Panc1 (cell line): ENCODE measurements at regions not wholly inside any gene's neighbourhood (a gene's known extent, or its start where the extent isn't known, plus 50 kb on each side); places are given as distances from the start of the nearest gene placed in this dataset.

Experiments used
- ATAC-seq: fragments of 200-7000 bp; cut with Tn5 transposase; 2 replicates; pipeline ENCODE4 v1.9.1; 2020; ENCODE audit warnings: mild to moderate bottlenecking, moderate library complexity
- BruUV-seq: library from RNA; stranded (reverse); fragments of 400-500 nt; replicated peaks from 2 replicates; lab custom pipeline; 2021; lab: Mats Ljungman, UMichigan
- CTCF ChIA-PET: fragments of 300-600 bp; sonication (Branson Sonifier 250); formaldehyde crosslinking; loops from one replicate; lab custom pipeline; 2022; ENCODE audit warnings: antibody characterized with exemption; lab: Charles Lee
- POLR2A ChIA-PET: fragments of 300-600 bp; sonication (Branson Sonifier 250); formaldehyde crosslinking; loops from one replicate; lab custom pipeline; 2022; ENCODE audit warnings: antibody characterized with exemption; lab: Charles Lee
- DNase-seq: peaks from one replicate; pipeline ENCODE4 v3.0.0-alpha.2; 2010; ENCODE audit warnings: low read depth, low spot score
- H3K27ac ChIP-seq: 2 replicates; pipeline ENCODE4 v1.5.1; 2011; ENCODE audit warnings: mild to moderate bottlenecking, low read length, inconsistent platforms
- H3K27me3 ChIP-seq: fragments of 200-500 bp; sonication (Bioruptor generic); 2 replicates; pipeline ENCODE4 v1.6.0; 2014; ENCODE audit warnings: low read length, inconsistent platforms; ENCODE audit not compliant: control insufficient read depth, insufficient read depth
- H3K36me3 ChIP-seq: fragments of 200-500 bp; sonication (Bioruptor generic); 2 replicates; pipeline ENCODE4 v1.5.1; 2014; ENCODE audit warnings: inconsistent platforms, mild to moderate bottlenecking, low read length, moderate library complexity; ENCODE audit not compliant: control insufficient read depth, insufficient read depth
- H3K4me1 ChIP-seq: 2 replicates; pipeline ENCODE4 v1.5.1; 2011; ENCODE audit warnings: inconsistent platforms, mild to moderate bottlenecking, low read length, moderate library complexity; ENCODE audit not compliant: control insufficient read depth, insufficient read depth
- H3K4me3 ChIP-seq, 2 experiments: 2 replicates each; pipeline ENCODE4 v1.5.1; 2011 to 2012; ENCODE audit warnings: low read depth in 2 of 2, low read length in 2 of 2, mild to moderate bottlenecking in 2 of 2, inconsistent platforms in 1 of 2, moderate library complexity in 1 of 2
- H3K9me3 ChIP-seq: fragments of 200-500 bp; sonication (Bioruptor generic); 2 replicates; pipeline ENCODE4 v1.5.1; 2014; ENCODE audit warnings: low read depth, mild to moderate bottlenecking, inconsistent platforms, low read length, moderate library complexity; ENCODE audit not compliant: control insufficient read depth, insufficient read depth
- CTCF ChIP-seq: fragments of 450-650 bp; IDR thresholded peaks from 2 replicates; pipeline ENCODE4 v1.5.1; 2017; ENCODE audit warnings: mild to moderate bottlenecking
- POLR2AphosphoS5 ChIP-seq: IDR thresholded peaks from 2 replicates; pipeline ENCODE4 v1.6.1; 2012; ENCODE audit warnings: mild to moderate bottlenecking, low read depth, low read length, moderate library complexity
- REST ChIP-seq, 2 experiments: IDR thresholded peaks; 2 replicates each; pipeline ENCODE4 v1.6.1; 2011 to 2012; ENCODE audit warnings: low read depth in 2 of 2, control low read depth in 1 of 2, low read length in 1 of 2, mild to moderate bottlenecking in 1 of 2, moderate library complexity in 1 of 2; ENCODE audit not compliant: insufficient read depth in 1 of 2
- SIN3A ChIP-seq: IDR thresholded peaks from 2 replicates; pipeline ENCODE4 v1.6.1; 2012; ENCODE audit warnings: low read depth, mild to moderate bottlenecking, low read length, moderate library complexity, borderline replicate concordance; ENCODE audit not compliant: insufficient read depth
- TCF7L2 ChIP-seq: IDR thresholded peaks from 2 replicates; pipeline ENCODE4 v1.6.1; 2011; ENCODE audit warnings: mild to moderate bottlenecking, low read depth, low read length, inconsistent platforms
- in situ Hi-C: cut with HindIII; loops from 2 replicates; pipeline ENCODE4 v1.10.0; 2016; ENCODE audit warnings: low sequenced_read_pairs, low pct_unique_long_range_greater_than_20kb
- intact Hi-C: fragments of 100-400 bp; cut with micrococcal nuclease; formaldehyde crosslinking; loops from one replicate; pipeline ENCODE4 v1.10.0; 2022; ENCODE audit not compliant: unreplicated experiment

- Histone ChIP-seq H3K27ac (no peak overlapping the region), H3K4me3 (no peak overlapping the region), H3K27me3 (peaks cover 5% of the 10 kb centered on the region; the same call in 1 of the 2 replicates), H3K36me3 (no peaks in the 10 kb centered on the region), H3K4me1 (no peaks in the 10 kb centered on the region), H3K9me3 (no peaks in the 10 kb centered on the region)
- POLR2A ChIA-PET, result no interaction called here
- CTCF ChIA-PET, result no interaction called here
- in situ Hi-C loops (no loop called here), intact Hi-C loops (no loop called here)
- BruUV-seq, result no TSS peak
- TF ChIP-seq TCF7L2 (no peak), REST (IDR thresholded peaks at IDR 0.05; ENCODE audit: insufficient read depth in 1 of 2, low read depth in 2 of 2, low read length in 1 of 2) (no peak), POLR2AphosphoS5 (no peak), CTCF (no peak), SIN3A (no peak)
- ATAC-seq (no peak), DNase-seq (no peak)
Measured at GRCh38 chr7:24141874-24142509, 142.0 kb upstream of the NPY start.

- in situ Hi-C loops, result no loop called here
Measured at GRCh38 chr7:24143547-24143946, 140.4 kb upstream of the NPY start.

More at GRCh38 chr7:24143547-24143946, 140.4 kb upstream of the NPY start:
- CTCF ChIA-PET, result no interaction called here
- ATAC-seq (no peak), DNase-seq (no peak)
- Histone ChIP-seq H3K36me3 (no peaks in the 10 kb centered on the region), H3K4me3 (no peak overlapping the region), H3K9me3 (no peaks in the 10 kb centered on the region), H3K4me1 (no peaks in the 10 kb centered on the region), H3K27me3 (no peaks in the 10 kb centered on the region; the same call in 1 of the 2 replicates), H3K27ac (no peak overlapping the region)
- POLR2A ChIA-PET, result no interaction called here
- BruUV-seq, result no TSS peak
- intact Hi-C loops, result no loop called here
- TF ChIP-seq CTCF, result no peak
- TF ChIP-seq TCF7L2, result no peak
- TF ChIP-seq REST (IDR thresholded peaks at IDR 0.05; ENCODE audit: insufficient read depth in 1 of 2, low read depth in 2 of 2, low read length in 1 of 2), result no peak
- TF ChIP-seq POLR2AphosphoS5, result no peak
- TF ChIP-seq SIN3A, result no peak
